ENCODE measurements at regions not wholly inside any gene's neighbourhood (a gene's known extent, or its start where the extent isn't known, plus 50 kb on each side); places are given as distances from the start of the nearest gene placed in this dataset.
A peak's percentile ranks its signal among the peaks of the same experiment; 100 is the strongest.
"Not testable (repeated sequence)": the region's sequence is repeated elsewhere in the genome, so short reads cannot be mapped to it uniquely, and the experiment has no call there.

GRCh38 chr4:69344786-69345185, 64.5 kb downstream of the UGT2B28 start:
- DNase-seq, result not testable (repeated sequence)

GRCh38 chr4:69348746-69349145, 68.5 kb downstream of the UGT2B28 start:
- DNase-seq, result peak; percentile 89

GRCh38 chr4:69360271-69360670, 80.0 kb downstream of the UGT2B28 start:
- no peak for DNase-seq

GRCh38 chr4:69360768-69361167, 80.5 kb downstream of the UGT2B28 start:
- not testable (repeated sequence) for DNase-seq

GRCh38 chr4:69362351-69362750, 82.1 kb downstream of the UGT2B28 start:
- DNase-seq, result no peak

GRCh38 chr4:69367664-69368063, 87.4 kb downstream of the UGT2B28 start:
- not testable (repeated sequence) for DNase-seq

GRCh38 chr4:69376450-69376849, 96.2 kb downstream of the UGT2B28 start:
- DNase-seq, result no peak

GRCh38 chr4:69377562-69377961, 97.3 kb downstream of the UGT2B28 start:
- no peak for DNase-seq

- DNase-seq, result no peak
Measured at GRCh38 chr4:69383281-69383680, 103.0 kb downstream of the UGT2B28 start.

GRCh38 chr4:69389111-69389510, 106.6 kb downstream of the UGT2B4 start:
- DNase-seq, result peak; percentile 59

- DNase-seq, result peak; percentile 2
Measured at GRCh38 chr4:69408451-69408850, 87.3 kb downstream of the UGT2B4 start.

GRCh38 chr4:69411981-69412380, 83.7 kb downstream of the UGT2B4 start:
- not testable (repeated sequence) for DNase-seq

- DNase-seq, result not testable (repeated sequence)
Measured at GRCh38 chr4:69424722-69425121, 71.0 kb downstream of the UGT2B4 start.

Data from DMS53 (cell line).